Naive B cell (primary cell): ENCODE measurements at regions not wholly inside any gene's neighbourhood (a gene's known extent, or its start where the extent isn't known, plus 50 kb on each side); places are given as distances from the start of the nearest gene placed in this dataset.
"Not testable (repeated sequence)": the region's sequence is repeated elsewhere in the genome, so short reads cannot be mapped to it uniquely, and the experiment has no call there.

ENCODE experiments used
- ATAC-seq, 2 donors: fragments of 150-1000 bp; cut with Tn5 transposase; 2 replicates each; pipeline ENCODE4 v1.10.0; 2021; ENCODE audit warnings: low read depth in 2 of 2, mild to moderate bottlenecking in 2 of 2, moderate library complexity in 2 of 2
- DNase-seq: peaks from one replicate; pipeline ENCODE4 v3.0.0; 2022
- H3K27ac Mint-ChIP-seq, 6 donors: one replicate each; pipeline ENCODE4 v1.8.0; 2020 to 2022; ENCODE audit warnings: mild to moderate bottlenecking in 6 of 6, mixed read lengths in 6 of 6, moderate library complexity in 5 of 6, inconsistent platforms in 2 of 6
- H3K27me3 Mint-ChIP-seq, 3 donors: one replicate each; pipeline ENCODE4 v1.8.0; 2021 to 2022; ENCODE audit warnings: mixed read lengths in 3 of 3, mild to moderate bottlenecking in 1 of 3
- H3K36me3 Mint-ChIP-seq, 2 donors: one replicate each; pipeline ENCODE4 v1.8.0; 2020 to 2022; ENCODE audit warnings: mixed read lengths in 2 of 2, inconsistent platforms in 1 of 2, mild to moderate bottlenecking in 1 of 2
- H3K4me1 Mint-ChIP-seq, 3 donors: one replicate each; pipeline ENCODE4 v1.8.0; 2020 to 2022; ENCODE audit warnings: mixed read lengths in 3 of 3, inconsistent platforms in 1 of 3, mild to moderate bottlenecking in 1 of 3, moderate library complexity in 1 of 3
- H3K4me3 Mint-ChIP-seq, 8 donors: one replicate each; pipeline ENCODE4 v1.8.0; 2020 to 2022; ENCODE audit warnings: mild to moderate bottlenecking in 8 of 8, mixed read lengths in 8 of 8, moderate library complexity in 8 of 8, inconsistent platforms in 2 of 8
- H3K9me3 Mint-ChIP-seq, 7 donors: one replicate each; pipeline ENCODE4 v1.8.0; 2020 to 2022; ENCODE audit warnings: mixed read lengths in 7 of 7, mild to moderate bottlenecking in 5 of 7, inconsistent platforms in 2 of 7, moderate library complexity in 1 of 7

DNA sequence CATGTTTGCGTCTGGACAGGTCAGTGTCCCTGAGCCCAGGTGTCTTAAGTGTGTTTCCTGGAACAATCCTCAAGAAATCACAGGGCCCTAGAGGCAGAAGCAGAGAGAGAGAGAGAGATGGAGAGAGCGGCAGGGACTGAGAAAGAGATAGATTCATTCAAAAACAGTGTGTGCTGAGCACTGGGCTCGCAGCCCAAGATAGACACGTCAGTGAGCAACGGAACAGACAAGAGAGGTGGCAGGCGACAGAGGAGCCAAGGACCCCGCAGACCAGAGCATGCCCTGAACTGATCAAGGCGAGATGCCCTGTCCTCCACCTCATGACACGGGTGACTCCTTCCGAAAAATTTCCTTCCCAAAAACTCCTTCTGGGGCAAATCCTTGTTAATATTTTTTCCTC lies 362.0 kb upstream of the SULF2 start:
- Mint-ChIP-seq H3K36me3 (no peaks in the 10 kb centered on the region), H3K4me1 (peaks cover 0 to 6% (median 0%) of the 10 kb centered on the region in 3 donors), H3K4me3 (peak overlapping the region in 1 of 8 donors; percentile 12), H3K9me3 (peaks cover 0 to under 1% (median 0%) of the 10 kb centered on the region in 7 donors), H3K27ac (no peak overlapping the region), H3K27me3 (peaks cover 2 to 34% (median 16%) of the 10 kb centered on the region in 3 donors)
- no peak for DNase-seq
- no peak for ATAC-seq

DNA sequence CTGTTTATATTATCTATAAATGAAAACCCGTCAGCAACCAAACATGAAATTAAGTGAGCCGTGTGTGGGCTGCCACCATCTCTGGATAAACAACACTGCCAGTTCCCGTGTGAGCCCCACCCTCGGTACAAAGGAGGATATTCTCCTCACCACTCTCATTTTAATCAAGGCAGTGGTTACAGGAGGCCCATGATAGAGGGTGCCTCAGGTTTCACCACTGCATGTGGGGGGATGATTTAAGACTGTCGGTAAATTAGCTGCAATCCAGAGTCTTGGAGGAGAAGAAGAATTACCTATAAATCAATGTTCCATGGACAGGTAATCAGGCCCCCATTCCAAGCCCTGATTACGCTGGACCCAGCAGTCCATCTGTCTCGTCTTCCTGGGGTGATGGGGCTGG lies 361.6 kb upstream of the SULF2 start:
- no peak for ATAC-seq
- H3K27me3 Mint-ChIP-seq: peaks cover under 1 to 38% (median 16%) of the 10 kb centered on the region in 3 donors

DNA sequence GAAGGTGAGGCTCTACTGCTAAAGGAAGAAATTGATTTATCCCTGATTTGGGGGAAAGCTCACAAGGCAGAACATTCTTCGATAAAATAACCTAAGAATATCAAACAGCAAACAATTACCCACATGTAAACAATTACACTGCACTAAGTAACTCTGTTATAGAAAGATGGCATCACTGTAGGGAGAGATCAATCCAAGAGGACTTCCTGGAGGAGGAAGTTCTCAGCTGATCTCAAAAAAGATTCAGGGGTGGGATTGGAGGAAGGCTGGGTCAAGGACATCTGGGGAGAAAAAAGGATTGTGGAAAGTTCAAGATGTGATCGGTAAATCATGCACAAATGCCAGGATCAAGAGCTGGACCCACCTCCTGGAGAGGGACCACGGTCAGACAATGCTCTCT lies 361.0 kb upstream of the SULF2 start:
- peaks cover 6 to 44% (median 22%) of the 10 kb centered on the region in 3 donors for H3K27me3 Mint-ChIP-seq
- peaks cover 0 to 6% (median 0%) of the 10 kb centered on the region in 3 donors for H3K4me1 Mint-ChIP-seq
- no peak overlapping the region for H3K27ac Mint-ChIP-seq
- peaks cover 6 to 8% of the 10 kb centered on the region in 2 donors for H3K36me3 Mint-ChIP-seq
- ATAC-seq (no peak), DNase-seq (no peak)
- H3K4me3 Mint-ChIP-seq: no peak overlapping the region
- peaks cover 4 to 10% (median 5%) of the 10 kb centered on the region in 7 donors for H3K9me3 Mint-ChIP-seq

More for the DNA sequence above, 361.6 kb upstream of the SULF2 start:
- Mint-ChIP-seq H3K4me3 (no peak overlapping the region), H3K36me3 (peaks cover under 1 to 2% of the 10 kb centered on the region in 2 donors), H3K4me1 (peaks cover 0 to 6% (median 0%) of the 10 kb centered on the region in 3 donors), H3K9me3 (peaks cover 0 to 5% (median 0%) of the 10 kb centered on the region in 7 donors), H3K27ac (no peak overlapping the region)
- DNase-seq: no peak

- no peak overlapping the region for H3K27ac Mint-ChIP-seq
- no peak for DNase-seq
- H3K27me3 Mint-ChIP-seq: peaks cover 21 to 50% (median 45%) of the 10 kb centered on the region in 3 donors
- peaks cover 4 to 21% (median 10%) of the 10 kb centered on the region in 7 donors for H3K9me3 Mint-ChIP-seq
- H3K4me1 Mint-ChIP-seq: peaks cover 0 to 6% (median 0%) of the 10 kb centered on the region in 3 donors
- H3K36me3 Mint-ChIP-seq: peaks cover 7 to 11% of the 10 kb centered on the region in 2 donors
- ATAC-seq: no peak
- no peak overlapping the region for H3K4me3 Mint-ChIP-seq
Observed at GRCh38 chr20:48143435-48144081, 358.3 kb upstream of the SULF2 start.

DNA sequence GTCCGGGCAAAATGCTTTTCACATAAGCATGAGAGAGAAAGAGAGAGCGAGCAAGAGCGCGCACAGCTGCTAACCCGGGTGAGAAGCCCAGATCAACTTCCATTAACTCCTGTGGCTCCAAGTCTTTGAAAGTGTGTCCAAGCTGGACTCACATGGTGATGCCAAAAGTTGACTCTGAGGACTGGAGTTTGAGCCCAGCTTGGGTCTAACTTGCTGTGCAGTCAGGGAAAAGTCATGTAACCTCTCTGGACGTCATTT lies 357.2 kb upstream of the SULF2 start:
- Mint-ChIP-seq H3K27ac (peak overlapping the region in 1 of 6 donors; percentile 64), H3K4me3 (no peak overlapping the region), H3K9me3 (peaks cover 4 to 21% (median 10%) of the 10 kb centered on the region in 7 donors), H3K27me3 (peaks cover 21 to 57% (median 52%) of the 10 kb centered on the region in 3 donors), H3K4me1 (peaks cover 0 to 6% (median 0%) of the 10 kb centered on the region in 3 donors), H3K36me3 (peaks cover 7 to 11% of the 10 kb centered on the region in 2 donors)
- DNase-seq: no peak
- no peak for ATAC-seq

DNA sequence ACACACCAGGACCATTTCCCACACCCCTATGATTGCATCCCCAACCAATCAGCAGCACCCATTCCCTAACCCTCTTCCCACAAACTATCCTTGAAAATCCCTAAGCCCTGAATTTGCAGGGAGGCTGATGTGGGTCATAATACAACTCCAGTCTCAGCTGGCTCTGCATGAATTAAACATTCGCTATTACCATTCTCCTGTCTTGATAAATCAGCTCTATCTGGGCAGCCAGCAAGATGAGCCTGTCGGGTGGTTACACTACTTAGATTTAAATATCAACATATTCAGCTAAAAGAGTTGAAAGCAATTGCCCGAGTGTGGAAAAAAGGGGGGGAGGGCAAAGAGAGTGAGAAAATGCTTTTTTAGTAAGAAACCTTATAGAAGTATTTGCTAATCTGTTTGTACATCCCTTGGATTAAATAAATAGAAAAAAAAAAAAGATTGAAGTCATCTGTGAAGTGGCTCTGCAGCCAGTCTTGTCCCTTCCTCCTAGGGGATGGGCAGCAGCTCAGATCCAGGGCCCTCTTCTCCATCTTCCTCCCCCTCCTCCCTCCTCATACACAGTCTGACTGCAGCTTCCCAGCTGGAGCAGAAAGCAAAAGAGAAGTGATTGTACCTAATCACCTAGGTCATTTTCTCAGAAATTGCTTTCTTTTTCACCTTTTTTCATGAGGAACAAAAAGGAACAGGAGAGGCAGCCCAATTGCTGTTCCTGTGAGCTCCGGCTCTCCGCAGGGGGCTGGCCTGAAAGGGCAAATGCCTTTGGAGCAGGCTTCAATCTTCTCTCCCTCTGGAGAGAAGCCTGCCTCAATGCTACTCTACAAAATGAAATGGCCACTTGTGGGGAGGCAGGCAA lies 356.6 kb upstream of the SULF2 start:
- peaks cover 4 to 21% (median 10%) of the 10 kb centered on the region in 7 donors for H3K9me3 Mint-ChIP-seq
- no peak for ATAC-seq
- peaks cover 21 to 57% (median 52%) of the 10 kb centered on the region in 3 donors for H3K27me3 Mint-ChIP-seq
- H3K4me3 Mint-ChIP-seq: peak overlapping the region in 1 of 8 donors; percentile 80
- H3K36me3 Mint-ChIP-seq: peaks cover 7 to 11% of the 10 kb centered on the region in 2 donors
- H3K4me1 Mint-ChIP-seq: peaks cover 0 to 6% (median 0%) of the 10 kb centered on the region in 3 donors
- H3K27ac Mint-ChIP-seq: peak overlapping the region in 1 of 6 donors; percentile 64
- DNase-seq: no peak

- DNase-seq (no peak), ATAC-seq (no peak)
- Mint-ChIP-seq H3K4me1 (peaks cover 0 to 6% (median 0%) of the 10 kb centered on the region in 3 donors), H3K36me3 (peaks cover 7 to 11% of the 10 kb centered on the region in 2 donors), H3K27me3 (peaks cover 28 to 54% (median 47%) of the 10 kb centered on the region in 3 donors), H3K4me3 (no peak overlapping the region), H3K27ac (no peak overlapping the region), H3K9me3 (peaks cover 4 to 21% (median 10%) of the 10 kb centered on the region in 7 donors)
Observed at GRCh38 chr20:48139262-48140041, 354.2 kb upstream of the SULF2 start.

GRCh38 chr20:48132834-48133233 lies 347.6 kb upstream of the SULF2 start:
- Mint-ChIP-seq H3K4me1 (no peaks in the 10 kb centered on the region), H3K9me3 (peaks cover 0 to 17% (median 7%) of the 10 kb centered on the region in 7 donors), H3K27ac (no peak overlapping the region), H3K27me3 (peaks cover 22 to 39% (median 33%) of the 10 kb centered on the region in 3 donors), H3K4me3 (no peak overlapping the region), H3K36me3 (peaks cover 0 to 9% of the 10 kb centered on the region in 2 donors)
- DNase-seq (no peak), ATAC-seq (no peak)

DNA sequence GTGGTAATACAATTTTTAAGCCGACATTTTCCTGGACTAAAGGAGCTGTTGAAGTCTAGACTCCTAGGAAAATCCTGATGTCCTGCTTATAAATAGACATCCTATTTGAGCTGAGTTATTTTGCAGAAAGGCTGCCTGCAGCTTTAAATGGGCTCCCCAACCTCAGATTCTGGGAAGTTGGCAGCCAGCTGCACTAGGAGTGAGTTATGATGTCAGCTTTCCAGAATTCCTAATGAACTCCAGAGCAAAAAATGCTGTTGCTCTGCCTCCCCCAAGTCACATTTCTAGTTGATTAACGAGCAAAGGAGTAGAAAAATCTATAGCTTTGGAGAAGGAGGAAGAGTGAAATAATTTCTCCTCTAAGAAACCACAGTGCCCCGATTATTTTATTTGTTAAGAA lies 346.3 kb upstream of the SULF2 start:
- Mint-ChIP-seq H3K27ac (peak overlapping the region in 1 of 6 donors; percentile 53), H3K27me3 (peaks cover 22 to 29% (median 25%) of the 10 kb centered on the region in 3 donors), H3K4me1 (no peaks in the 10 kb centered on the region), H3K4me3 (no peak overlapping the region), H3K36me3 (peaks cover 0 to 9% of the 10 kb centered on the region in 2 donors), H3K9me3 (peaks cover 0 to 17% (median 7%) of the 10 kb centered on the region in 7 donors)
- no peak for DNase-seq
- no peak for ATAC-seq

GRCh38 chr20:48129345-48129942 lies 344.2 kb upstream of the SULF2 start:
- no peak overlapping the region for H3K27ac Mint-ChIP-seq
- H3K27me3 Mint-ChIP-seq: peaks cover 10 to 26% (median 19%) of the 10 kb centered on the region in 3 donors
- no peak overlapping the region for H3K4me3 Mint-ChIP-seq

GRCh38 chr20:48128436-48128835 lies 343.2 kb upstream of the SULF2 start:
- Mint-ChIP-seq H3K4me1 (no peaks in the 10 kb centered on the region), H3K27ac (peak overlapping the region in 1 of 6 donors; percentile 18), H3K27me3 (peaks cover 8 to 20% (median 15%) of the 10 kb centered on the region in 3 donors), H3K4me3 (no peak overlapping the region), H3K36me3 (peaks cover 0 to 4% of the 10 kb centered on the region in 2 donors), H3K9me3 (peaks cover 0 to 12% (median 7%) of the 10 kb centered on the region in 7 donors)
- DNase-seq (no peak), ATAC-seq (no peak)

More at GRCh38 chr20:48129345-48129942, 344.2 kb upstream of the SULF2 start:
- no peak for ATAC-seq
- DNase-seq: no peak
- Mint-ChIP-seq H3K9me3 (peaks cover 0 to 17% (median 7%) of the 10 kb centered on the region in 7 donors), H3K36me3 (peaks cover 0 to 9% of the 10 kb centered on the region in 2 donors), H3K4me1 (no peaks in the 10 kb centered on the region)

DNA sequence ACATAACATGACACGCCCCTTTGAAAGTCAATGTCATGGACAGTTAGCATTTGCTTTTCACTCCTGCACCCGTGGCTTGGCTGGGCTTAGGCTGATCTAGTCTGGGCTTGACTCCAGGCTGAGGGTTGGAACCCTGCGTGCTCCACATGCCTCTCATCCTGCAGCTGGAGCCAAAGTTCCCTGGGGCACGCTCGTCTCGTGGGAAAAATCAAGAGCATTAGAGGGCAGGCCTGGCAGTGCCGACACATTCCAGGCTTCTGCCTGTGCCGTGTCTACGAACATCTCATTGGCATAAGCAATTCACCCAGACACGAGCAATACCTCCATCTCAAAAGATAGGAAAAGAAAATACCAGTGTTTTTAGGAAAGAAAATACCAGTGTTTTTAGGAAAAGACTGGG lies 342.7 kb upstream of the SULF2 start:
- DNase-seq, H3K36me3 Mint-ChIP-seq, H3K27ac Mint-ChIP-seq, H3K4me3 Mint-ChIP-seq, H3K9me3 Mint-ChIP-seq, H3K4me1 Mint-ChIP-seq, ATAC-seq: not testable (repeated sequence)
- H3K27me3 Mint-ChIP-seq: peaks cover 8 to 16% (median 15%) of the 10 kb centered on the region in 3 donors

- DNase-seq, H3K9me3 Mint-ChIP-seq, H3K4me1 Mint-ChIP-seq, H3K36me3 Mint-ChIP-seq, ATAC-seq, H3K4me3 Mint-ChIP-seq, H3K27ac Mint-ChIP-seq: not testable (repeated sequence)
- H3K27me3 Mint-ChIP-seq: peaks cover 9 to 16% (median 10%) of the 10 kb centered on the region in 3 donors
Observed at GRCh38 chr20:48127133-48127532, 341.9 kb upstream of the SULF2 start.
